Activated CD8-positive, alpha-beta memory T cell treated with anti-CD3 and anti-CD28 coated beads for 1 hour (primary cell): ENCODE measurements at regions not wholly inside any gene's neighbourhood (a gene's known extent, or its start where the extent isn't known, plus 50 kb on each side); places are given as distances from the start of the nearest gene placed in this dataset.
"Not testable (repeated sequence)": the region's sequence is repeated elsewhere in the genome, so short reads cannot be mapped to it uniquely, and the experiment has no call there.

Experiments
- DNase-seq, 2 donors: peaks; one replicate each; pipeline ENCODE4 v3.0.0-alpha.2; 2020; ENCODE audit warnings: low read depth in 1 of 2; ENCODE audit errors: extremely low read depth in 1 of 2

DNA sequence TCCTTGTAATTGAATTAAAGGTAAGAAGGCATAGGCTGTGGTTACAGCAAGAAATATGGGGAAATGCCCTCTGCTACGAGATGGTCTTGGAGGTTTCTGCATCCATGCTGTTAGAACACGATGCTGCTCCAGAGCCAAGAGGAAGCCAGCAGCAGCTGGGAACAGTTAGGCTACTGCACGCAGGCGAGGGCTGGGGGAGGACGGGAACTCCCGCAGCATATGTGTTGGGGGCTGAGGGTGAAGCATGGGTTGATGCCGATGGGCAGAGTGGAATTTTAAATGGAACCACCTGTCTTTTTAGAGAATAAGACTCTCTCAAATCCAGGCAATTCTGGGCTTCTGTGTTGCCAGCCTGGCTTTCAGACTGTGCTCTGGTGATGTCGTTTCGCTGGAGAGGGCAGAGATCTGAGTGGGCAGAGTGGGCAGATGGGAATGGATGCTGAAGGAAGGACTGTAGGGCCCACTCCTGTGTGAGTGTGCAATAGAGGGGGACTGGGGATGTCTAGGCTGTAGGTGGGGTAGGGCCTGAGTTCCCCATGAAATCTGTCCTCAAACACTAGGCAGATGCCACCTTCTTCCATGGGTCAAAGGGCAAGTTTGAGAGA lies 417.0 kb upstream of the TPM1 start:
- DNase-seq, result no peak

DNA sequence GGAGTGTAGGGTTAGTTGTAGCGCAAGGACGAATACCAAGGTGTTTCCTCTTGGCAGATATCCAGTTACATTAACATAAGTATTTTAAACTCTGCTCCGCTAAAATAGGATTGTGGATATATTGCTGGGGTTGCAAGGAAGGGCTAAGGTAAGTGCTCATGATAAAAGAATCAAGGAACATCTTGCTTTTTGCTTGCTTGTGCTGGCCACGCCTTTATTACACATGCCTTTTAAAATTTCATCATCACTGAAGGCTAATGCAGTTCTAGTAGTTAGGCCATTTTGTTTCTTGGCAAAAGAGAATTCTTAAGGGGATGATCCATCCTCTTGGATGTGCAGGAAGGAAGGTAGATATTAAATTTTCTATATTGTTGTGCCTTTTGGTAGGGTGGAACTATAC lies 415.6 kb upstream of the TPM1 start:
- no peak for DNase-seq

DNA sequence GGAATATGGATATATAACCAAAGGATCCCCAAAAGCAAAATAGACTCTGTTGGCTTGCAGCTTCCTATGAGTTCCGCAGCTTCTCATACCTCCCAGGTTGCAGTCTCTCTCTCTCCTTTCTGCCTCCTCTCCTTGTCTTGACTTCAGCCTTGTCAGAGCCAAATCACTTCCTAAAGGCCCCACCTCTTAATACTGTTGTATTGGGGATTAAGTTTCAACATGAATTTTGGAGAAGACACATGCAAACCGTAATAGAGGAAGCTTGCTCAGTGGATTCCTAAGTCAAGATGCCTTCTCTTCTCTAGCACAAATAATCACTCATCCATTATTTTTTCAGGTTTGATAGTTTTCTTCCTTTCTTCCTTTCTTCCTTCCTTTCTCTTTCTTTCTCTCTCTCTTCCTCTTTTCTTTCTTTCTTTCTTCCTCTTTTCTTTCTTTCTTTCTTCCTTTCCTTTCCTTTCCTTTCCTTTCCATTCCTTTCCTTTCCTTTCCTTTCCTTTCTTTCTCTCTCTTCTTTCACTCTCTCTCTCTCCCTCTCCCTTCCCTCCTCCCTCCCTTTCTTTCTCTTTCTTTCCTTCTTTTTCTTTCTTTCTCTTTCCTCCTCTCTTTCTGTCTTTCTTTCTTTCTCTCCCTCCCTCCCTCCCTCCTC lies 411.3 kb upstream of the TPM1 start:
- no peak for DNase-seq

DNA sequence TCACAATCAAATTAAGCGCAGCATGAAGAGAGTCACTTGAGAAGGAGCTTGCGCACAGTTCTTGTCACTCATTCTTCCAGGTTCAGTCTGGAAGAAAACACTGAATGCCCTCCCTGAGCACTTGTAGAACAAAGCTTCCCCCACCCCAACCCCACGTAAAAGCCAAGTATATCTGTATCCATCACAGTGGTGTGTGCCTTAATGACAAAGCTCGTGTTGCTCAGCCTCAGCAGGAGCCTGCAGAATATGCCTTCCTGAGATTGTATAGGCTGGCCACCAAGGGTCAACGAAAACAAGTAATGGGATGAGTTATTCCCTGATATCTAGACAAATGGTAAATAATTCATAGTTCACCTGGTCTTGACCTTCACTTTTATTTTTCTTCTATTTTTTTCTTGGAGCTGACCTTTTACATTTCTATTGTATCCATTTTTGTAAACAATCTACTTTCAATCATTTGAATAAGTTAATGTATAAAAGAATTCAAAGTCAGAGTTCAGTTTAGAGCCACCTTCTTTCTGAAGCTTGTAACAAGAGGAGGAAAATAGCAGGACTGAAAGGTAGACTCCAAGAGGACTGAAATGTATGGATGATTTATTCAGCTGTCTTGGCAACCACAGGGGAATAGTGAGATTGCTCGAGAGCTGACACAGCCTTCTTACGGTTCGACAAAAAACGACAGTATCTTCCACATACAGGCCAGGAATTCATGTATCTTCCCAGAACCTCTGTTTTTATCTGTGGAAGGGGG lies 405.5 kb upstream of the TPM1 start:
- DNase-seq, result no peak

DNA sequence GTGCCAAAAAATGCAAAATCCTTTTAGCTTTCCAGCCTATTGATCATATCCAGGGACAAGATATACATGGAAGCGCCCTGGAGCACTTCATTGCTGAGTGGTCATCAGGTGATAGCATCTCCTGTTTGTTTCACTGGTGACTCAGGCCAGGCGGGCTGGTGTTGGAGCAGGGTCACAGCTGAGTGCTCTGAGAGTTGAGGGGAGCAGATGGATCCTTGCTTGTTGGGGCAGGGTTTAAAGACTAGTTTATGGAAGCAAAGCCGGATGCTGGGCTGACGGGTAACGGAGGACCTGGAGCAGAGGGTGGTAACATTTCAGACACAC lies 405.0 kb upstream of the TPM1 start:
- DNase-seq, result no peak

DNA sequence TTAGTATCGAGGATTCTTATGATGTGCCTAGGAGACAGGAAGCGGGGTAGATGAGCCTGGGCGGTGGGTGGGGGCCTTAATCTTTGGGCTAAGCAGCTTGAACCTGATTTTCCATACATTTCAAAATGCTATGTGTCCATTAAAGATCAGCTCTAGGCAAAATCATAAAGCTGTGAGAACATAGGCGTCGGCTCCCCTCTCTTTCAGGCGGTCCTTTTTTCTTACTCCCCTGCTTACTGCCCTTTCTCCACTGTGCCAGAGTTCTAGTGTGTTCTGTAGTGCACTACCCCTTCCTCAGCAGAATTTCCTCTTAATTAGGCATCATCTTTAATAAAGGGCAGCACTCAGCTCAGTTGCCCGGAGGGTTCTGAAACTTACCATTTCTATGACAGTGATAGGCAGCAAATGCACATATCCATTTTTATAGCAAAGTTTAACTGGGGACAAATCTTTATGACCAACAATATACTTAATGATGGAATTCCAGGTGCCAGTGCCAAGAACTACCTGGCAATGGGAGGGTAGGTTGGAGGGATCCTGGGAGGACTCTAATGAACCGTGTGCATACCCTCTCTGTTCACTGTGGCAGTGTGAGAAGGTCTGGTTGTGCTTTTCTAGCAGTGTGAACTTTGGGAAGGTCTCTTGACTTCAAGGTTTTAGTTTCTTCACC lies 404.5 kb upstream of the TPM1 start:
- no peak for DNase-seq

DNA sequence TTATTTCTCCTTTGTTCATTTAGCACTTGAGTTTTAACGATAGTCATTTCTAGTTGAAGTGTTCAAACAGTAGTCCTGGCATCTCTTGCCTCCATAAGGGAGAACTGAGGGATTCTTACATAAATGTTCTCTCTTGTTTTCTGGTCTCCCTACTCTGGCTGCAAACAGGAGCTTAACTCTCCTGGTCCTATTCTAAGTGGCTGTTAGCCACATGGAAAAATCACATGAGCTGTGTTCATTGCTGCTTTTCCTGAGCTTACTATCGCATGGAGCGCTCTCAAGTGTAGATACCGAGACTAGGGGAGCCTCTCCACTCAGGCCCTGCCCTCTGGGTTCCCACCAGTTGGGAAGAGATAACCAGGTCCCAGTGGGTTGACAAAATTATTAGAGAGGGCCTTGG lies 403.1 kb upstream of the TPM1 start:
- no peak for DNase-seq

DNA sequence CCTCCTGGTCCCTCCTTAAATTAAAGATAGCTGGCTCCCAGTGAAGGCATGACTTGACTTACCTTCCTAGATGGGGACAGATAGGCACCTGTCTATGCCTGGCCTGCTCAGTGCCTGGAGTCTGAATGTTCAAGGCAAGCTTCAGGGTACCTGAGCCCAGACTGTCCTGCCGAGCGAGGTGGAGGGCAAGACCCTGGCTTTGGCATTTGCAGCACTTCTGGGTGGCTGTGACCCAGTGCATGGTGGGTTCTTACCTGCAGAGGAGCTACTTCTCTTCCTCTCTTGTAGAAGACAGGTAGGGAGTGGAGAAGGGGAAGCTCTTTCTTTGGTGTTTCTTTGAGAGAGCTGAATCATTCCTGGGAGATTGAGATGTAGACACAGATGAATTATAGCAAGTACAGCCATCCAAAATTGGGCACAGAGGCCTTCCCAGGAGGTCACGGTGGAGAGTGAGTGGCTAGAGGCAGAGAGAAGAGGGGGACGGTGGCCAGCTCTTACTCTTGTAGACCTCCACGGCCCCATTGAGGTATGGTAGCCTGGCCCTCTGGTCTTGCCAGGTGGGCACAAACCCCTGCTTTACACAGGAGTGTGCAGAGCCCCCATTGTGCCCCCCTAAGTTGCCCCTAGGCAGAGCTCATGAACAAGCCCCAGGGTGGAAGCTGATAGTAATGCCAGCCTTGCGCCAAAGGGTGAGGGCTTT lies 402.5 kb upstream of the TPM1 start:
- DNase-seq, result no peak

DNA sequence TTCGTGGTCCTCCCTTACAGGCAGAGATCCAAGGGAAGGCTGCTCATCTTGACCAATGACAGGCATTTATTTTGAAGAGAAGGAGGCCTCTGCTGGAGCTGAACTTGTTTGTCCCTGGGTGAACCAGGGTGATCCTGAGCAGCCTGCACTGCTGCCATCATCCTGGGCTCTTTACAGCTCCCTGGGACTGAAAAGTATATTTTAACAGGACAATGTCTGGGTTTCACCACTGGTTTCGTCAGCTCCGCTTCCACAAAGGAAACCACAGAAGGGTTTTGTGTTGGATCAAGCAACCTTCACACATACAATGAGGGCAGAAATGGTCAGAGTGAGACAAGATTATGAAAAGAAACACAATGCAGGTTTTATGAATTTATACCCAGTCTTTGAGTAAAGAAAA lies 400.7 kb upstream of the TPM1 start:
- DNase-seq, result no peak

DNA sequence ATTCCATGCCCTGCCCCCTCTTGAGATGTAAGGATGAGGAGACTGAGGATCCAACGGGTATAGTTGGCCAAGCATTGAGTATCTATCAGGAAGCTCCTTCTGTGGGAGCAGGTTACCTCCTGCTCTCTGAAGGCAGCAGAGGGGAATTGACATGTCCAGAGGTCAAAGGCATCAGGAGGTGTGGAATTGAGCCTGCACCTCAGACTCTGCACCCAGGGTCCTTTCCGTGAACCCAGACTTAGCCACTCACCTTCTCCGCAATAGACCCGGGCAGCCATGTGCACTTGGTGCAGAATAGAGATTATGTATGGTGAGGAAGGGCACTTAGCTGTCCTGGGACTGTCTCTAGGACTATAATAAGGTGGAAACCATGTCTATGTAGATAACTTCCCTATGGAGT lies 399.0 kb upstream of the TPM1 start:
- DNase-seq, result no peak

DNA sequence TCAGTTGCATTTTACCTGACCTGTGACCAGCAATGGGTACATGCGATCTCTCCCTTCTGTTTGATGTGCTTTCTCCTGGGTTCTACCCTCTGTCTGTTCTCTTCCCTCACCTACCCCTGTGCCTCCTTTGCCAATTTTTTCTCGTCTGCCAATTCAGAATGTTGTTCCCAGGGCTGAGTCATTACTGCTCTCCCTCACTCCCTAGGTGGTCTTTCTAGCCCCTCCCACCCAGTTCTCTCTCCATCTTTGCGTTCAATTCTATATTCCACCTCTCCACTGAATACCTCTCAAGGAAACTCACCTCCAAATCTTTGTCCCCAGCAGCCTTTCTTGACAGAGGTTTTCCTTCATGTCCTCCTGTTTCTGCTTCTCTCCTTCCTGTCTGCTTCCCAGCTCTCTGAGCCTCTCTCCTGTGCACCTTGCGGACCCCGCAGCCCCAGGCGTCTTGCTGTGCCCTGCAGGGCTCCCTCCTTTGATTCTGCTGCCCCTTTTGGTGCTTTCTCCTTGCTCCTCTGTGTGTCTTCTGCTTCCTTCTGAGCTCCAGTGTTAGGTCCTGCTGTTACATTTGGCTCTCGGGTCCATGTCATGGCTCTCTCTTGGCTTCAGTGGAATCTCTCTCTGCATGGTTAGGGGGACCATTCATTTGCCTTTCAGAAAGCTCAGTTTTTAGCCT lies 398.2 kb upstream of the TPM1 start:
- DNase-seq, result no peak

DNA sequence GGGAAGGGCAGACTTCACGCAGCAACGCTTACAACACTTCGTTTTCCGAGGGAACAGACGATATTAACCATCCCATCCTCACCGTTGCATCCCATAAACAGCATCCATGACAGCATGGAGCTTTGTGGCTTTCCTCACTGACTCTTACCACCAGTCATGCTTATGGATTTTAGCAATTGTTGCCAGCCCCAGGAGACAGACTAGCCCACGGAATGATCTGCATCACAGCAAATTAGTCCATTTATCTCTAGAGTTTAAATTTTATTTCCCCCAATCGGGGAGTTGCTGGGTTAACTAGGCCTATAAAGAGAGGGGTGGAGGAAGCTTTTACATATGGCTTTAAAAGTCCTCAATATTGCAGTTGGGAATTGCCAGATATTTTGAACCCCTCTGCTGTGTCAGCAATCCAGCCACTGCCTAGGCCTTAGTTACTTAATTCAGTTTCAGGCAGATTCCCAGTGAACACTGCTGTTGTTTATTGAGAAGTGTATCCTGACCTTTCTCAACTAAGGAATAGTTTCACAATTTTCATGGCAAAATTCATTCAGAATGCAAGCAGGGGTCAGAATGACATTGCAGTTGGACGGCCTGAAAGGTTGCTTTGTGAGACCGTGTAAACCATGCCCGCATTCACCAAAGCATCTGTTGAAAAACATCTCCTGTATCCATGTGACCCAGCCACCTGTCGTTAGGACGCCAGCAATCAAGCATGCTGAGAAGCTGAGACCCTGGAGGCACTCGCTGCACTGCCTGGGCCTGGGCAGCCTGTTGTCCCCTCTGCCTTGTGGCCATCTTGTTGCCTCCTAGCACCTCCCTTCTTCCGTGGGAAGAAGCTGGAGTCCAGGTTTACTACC lies 397.4 kb upstream of the TPM1 start:
- no peak for DNase-seq

DNA sequence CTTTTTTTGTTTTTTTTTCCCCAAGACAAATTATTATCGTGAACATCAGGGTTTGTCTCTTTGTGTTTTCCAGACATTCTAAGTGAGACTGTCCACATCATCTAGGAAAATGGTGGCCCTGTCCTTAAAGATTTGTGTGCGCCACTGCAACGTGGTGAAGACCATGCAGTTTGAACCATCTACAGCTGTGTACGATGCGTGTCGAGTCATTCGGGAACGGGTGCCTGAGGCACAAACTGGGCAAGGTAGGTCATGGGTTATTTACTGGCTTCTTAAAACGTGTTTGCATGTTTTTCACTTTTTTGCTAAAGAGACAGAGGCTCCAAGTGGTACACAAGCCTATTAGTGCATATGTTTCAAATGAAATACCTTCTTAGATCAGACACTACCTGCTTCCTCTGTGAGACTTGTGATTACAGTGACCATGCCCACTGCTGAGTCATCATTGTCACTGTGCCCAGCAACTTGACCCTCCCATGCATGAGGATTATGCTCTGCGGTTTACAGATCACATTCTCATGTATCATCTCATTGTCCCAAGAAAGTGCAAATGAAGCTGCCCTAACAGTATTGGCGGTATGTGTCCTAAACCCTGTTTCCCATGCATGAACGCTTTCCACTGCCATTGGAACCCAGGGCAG lies 395.2 kb upstream of the TPM1 start:
- no peak for DNase-seq

DNA sequence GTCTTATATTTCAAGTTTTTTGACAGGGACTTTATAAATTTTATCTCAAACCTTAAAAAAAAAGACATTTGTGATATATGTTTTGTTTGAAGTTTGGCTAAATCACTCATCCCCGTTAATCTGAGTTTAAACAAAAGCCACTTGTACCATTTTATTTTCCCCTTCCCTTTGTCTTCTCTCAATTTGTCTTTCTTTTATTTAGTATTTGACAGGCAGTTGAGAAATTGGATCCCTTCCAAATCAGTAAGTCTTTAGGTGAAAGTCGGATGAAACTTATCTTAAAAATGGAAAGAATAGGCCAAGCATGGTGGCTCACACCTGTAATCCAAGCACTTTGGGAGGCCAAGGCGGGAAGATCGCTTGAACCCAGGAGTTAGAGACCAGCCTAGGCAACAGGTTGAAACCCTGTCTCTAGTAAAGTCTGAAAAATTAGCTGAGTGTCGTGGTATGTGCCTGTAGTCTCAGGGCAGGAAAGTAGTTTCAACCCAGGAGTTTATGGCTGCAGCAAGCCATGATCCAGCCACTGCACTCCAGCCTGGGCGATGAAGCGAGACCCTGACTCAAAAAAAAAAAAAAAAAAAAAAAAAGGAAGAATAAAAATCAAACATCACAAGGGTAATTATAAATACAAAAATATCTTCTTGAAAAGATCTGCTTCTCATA lies 394.6 kb upstream of the TPM1 start:
- no peak for DNase-seq

DNA sequence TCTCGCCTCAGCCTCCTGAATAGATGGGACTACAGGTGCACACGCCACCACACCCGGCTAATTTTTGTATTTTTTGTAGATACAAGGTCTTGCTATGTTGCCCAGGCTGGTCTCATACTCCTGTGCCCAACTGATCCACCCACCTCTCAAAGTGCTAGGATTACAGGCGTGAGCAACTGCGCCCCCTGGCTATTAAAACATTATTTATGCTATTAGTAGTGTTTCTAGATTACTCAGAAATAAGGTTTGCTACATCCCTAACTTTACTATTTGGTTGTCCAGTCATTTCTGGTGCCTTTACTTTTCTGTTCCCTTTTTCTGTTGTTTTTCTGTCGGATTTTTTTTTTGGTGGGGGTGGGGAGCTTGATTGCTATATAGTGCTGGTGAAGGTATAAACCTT lies 393.6 kb upstream of the TPM1 start:
- no peak for DNase-seq

DNA sequence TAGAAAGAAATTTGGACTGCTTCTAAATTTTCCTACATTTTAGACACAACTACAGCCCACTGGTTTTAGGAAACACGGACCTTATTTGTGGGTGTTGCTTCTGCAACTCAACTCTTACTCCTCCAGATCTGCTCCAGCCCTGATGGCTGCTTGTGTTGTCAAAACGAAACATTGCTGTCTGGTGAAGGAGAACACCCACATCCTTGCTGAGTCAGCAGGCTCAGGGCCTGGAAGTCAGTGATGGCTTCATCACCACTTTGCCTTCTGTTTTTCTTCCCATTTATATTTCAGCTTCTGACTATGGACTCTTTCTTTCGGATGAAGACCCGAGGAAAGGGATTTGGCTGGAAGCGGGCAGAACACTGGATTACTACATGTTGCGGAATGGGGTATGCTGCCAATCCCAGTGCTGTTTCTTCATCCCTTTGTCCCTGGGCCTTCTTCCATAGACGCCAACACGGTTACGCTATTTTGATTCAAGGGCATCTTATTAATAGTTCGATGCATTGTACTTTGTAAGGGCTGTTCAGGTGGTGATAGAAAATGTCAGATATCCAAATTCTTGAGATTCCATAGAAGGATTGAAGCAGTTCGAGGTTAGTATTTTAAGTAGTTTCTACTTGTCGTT lies 392.6 kb upstream of the TPM1 start:
- DNase-seq, result no peak

DNA sequence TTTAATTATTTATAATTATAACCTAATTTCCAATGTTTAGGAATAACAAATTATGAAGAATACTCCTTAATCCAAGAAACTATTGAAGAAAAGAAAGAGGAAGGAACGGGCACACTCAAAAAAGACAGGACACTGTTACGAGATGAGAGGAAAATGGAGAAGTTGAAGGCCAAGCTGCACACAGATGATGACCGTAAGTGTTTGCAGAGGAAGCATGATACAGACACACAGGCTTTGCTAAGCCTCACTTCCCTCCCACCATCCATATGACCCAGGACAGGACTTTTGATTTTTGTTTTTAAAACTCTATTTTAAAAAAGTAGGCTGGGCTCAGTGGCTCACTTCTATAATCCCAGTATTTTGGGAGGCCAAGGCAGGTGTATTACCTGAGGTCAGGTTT lies 389.4 kb upstream of the TPM1 start:
- DNase-seq, result no peak

DNA sequence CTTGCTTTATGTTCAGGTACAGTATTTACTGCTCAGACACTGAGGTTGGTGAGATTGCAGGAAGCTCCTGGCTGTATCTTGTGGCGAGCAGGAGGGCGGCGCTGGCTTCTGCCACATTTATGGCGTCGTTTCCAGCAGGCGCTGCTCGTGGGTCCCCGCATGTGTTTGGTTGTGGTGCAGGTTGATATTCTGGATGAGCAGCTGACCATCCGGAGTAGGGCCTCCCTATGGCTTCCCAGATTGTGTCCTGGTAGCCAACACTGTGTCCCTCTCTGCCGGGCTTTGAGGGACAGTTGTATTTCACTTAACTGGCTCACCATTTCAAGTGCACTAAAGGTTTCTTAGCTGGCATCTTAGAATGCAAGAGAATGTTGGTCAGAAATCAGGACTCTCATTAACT lies 386.5 kb upstream of the TPM1 start:
- no peak for DNase-seq

DNA sequence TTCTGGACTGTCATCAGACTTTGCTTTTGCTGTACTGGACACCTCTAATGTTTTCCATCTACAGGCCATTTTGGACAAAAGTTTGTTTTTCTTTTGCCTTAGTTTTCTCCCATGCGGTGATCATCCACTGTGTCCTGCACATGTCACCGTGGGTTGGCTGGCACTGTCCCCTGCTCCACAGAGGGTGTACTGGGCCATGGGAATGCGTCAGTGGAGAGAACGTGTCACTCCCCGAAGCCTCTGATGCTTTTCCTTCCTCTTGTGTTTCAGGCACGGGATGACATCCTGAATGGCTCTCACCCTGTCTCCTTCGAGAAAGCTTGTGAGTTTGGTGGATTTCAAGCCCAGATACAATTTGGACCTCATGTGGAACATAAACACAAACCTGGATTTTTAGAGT lies 385.0 kb upstream of the TPM1 start:
- DNase-seq, result not testable (repeated sequence)
